8988T (cell line): ENCODE measurements at regions not wholly inside any gene's neighbourhood (a gene's known extent, or its start where the extent isn't known, plus 50 kb on each side); places are given as distances from the start of the nearest gene placed in this dataset.

ENCODE experiments used
- DNase-seq: peaks from one replicate; pipeline ENCODE4 v3.0.0; 2011

DNA sequence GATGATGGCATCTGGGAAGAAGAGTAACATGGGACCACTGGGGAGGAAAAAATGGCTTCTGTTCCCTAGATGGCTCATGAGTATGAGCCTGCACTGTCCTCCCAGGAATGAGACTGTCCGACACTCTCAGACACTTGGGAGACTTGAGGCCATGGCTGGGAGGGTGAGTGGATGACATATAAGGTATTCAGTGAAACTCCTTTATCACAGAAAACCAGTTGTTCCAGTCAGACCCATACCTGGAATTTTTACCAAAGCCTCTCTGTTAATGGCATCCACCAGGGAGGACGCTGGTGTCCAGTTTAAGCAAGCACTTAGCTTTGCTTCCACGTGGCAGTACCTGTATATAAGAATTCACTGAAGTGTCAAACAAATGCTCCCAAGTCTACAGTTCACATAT is 116.7 kb upstream of the C10orf90 start:
- no peak for DNase-seq

- DNase-seq, result no peak
These were observed 109.9 kb upstream of the DOCK1 start for GRCh38 chr10:126795318-126795717.

- DNase-seq, result no peak
These were observed 106.6 kb upstream of the DOCK1 start for GRCh38 chr10:126798649-126799048.

DNA sequence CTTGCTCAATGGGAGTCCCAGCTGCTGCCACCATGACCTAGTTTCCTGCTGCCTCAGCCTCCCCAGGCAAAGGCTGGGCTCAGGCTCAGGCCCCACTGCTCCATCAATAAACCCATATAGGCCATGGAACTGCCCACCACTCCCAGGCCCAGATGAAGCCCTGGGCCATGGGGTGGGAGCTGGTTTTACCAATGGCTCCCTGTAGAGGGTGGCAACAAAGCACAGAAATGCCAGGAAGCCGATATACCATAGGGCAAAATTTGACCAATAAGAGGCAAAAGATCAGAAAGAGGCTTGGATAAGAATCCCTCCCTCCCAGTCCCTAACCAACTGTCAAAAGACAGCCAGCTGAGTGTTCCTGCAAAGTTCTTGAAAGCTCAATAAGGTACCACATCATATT is 101.8 kb upstream of the DOCK1 start:
- DNase-seq, result no peak

GRCh38 chr10:126804396-126804795 is 100.8 kb upstream of the DOCK1 start:
- no peak for DNase-seq

DNA sequence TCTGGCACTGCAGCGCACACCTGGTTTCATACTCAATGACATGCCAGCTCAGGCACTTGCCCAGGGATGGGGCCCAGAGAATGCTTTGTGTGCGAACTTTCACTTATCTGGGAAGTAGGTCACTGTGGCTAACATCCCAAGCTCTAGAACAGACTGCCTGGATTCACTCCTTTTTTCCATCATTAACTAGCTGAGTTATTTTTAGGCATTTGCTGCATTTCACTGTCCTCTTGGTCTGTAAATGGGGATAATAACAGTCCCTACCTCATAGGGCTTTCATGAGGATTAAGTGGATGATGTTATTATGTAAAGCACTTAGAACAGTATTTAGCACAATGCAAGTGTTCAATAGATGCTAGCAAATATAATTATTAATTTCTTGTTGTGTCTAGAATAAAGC is 98.7 kb upstream of the DOCK1 start:
- DNase-seq, result no peak

GRCh38 chr10:126806991-126807702 is 98.1 kb upstream of the DOCK1 start:
- DNase-seq, result no peak

DNA sequence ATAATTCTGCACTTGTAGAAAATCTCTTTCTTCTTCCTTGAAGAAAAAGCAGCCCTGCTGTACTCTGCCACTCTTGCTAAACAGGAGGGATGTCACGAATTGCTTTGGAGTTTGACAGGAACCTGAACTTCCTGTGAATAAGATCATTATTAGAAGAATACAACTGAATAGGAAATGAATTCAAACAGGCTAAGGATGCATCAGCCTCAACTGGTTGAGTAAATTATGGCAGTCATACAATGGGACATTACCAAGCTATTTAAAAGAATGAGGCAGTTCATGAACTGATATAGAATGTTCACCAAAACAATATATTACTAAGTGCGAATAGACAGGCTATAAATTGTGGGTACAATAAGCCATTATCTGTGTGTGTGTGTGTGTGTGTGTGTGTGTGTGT is 97.1 kb upstream of the DOCK1 start:
- DNase-seq, result no peak

DNA sequence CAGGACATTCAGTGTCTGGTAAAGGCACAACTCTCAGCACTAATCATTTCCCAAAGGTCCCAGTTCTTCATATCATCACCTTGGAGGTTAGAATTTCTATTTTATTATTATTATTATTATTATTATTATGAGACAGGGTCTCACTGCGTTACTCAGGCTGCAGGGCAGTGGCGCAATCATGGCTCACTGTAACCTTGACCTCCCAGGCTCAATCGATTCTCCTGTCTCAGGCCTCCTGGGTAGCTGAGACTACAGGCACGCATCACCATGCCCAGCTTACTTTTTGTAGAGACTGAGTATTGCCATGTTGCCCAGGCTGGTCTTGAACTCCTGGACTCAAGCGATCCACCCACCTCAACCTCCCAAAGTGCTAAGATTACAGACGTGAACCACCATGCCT is 91.8 kb upstream of the DOCK1 start:
- DNase-seq, result no peak

GRCh38 chr10:126833542-126833941 is 71.7 kb upstream of the DOCK1 start:
- no peak for DNase-seq

DNA sequence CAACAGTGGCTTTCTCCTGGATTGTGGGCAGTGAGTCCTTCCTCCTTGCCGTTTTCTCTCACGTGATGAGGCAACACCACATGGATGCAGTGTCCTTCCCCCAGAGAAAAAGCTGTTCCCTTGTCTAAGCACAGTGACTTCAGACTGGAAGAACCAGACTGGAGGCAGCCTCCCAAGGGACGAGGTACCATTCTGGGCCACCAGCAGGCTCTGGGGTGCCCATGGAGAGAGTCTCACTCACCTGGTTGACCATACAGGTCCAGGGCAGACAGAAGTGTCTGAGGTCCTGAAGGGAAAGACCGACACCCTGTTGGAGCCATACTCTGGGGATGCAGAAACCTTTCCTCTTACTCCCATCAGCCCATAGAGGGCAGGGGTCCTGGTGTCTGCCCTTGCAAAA is 69.2 kb upstream of the DOCK1 start:
- DNase-seq, result no peak

DNA sequence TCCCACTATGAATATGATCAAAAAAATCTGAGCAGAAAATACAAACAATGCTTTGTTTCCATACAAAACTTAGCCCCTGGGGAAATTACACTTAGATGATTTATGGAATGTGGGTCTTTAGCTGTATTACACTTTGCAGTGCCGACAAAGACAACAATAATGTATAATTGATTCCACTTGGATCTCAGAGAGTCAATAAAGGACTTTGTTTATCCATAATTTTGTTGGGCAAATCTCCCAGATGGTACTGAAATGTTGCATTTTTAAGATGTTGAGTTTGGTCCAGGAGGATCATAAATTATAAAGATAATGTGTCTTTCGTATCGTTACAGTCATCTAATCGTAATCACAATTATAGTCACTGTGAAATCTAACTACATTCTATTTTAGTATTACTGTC is 66.9 kb upstream of the DOCK1 start:
- no peak for DNase-seq

DNA sequence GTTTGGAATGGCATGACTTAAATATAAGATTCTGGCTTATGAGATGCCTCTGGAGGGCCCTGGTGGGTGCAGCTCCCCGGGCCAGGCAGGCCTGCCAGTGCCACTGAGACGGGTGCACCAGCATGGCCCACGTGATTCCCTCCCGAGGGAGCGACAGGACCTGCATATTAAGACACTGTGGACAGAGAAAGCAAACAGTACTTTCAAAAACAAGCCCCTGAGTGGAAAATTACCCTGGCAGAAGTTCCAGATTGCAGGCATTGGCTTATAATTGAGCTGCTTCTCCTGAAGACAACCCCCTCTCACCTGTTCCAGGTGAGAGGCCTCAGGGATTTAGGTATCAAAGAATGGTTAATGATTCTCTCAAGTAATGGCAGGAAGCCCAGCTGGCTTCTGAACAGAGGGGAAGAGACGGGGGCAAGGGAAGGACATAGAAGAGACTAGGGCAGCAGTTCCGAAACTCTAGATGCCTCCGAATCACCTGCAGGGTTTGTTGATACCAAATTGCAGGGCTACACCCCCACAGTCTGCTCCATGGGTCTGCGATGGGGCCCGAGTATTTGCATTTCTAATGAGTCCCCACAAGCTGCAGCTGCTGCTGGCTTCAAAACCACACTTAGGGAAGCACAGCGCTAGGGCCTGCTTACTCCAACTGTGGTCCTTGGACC is 66.0 kb upstream of the DOCK1 start:
- no peak for DNase-seq

- DNase-seq, result no peak
These were observed 64.6 kb upstream of the DOCK1 start for GRCh38 chr10:126840576-126841135.

DNA sequence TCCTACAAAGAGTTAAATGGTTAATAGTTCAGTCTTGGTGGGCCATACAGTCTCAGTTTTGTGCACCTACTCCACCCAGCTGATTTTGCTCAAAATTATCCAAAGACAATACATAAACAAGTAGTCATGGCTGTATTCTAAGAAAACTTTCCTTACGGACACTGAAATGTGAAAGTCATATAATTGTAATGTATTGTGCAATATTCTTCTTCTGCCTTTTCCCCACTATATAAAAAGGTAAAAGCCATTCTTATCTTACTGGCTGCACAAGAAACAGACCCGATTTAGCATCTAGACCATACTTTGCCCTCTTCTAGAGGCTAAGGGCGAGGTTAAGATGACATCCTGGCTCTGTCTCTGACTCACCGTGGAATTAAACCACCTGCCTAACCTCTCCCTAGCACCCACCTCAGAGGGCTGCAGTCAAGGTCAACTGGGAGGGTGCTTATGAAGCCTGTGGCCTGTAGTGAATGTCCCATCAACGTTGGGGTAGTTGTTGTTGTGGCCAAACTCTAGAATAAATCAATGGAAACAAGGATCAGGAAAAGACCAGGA is 63.8 kb upstream of the DOCK1 start:
- DNase-seq, result no peak

- DNase-seq, result no peak
These were observed 62.9 kb upstream of the DOCK1 start for GRCh38 chr10:126842356-126842755.

DNA sequence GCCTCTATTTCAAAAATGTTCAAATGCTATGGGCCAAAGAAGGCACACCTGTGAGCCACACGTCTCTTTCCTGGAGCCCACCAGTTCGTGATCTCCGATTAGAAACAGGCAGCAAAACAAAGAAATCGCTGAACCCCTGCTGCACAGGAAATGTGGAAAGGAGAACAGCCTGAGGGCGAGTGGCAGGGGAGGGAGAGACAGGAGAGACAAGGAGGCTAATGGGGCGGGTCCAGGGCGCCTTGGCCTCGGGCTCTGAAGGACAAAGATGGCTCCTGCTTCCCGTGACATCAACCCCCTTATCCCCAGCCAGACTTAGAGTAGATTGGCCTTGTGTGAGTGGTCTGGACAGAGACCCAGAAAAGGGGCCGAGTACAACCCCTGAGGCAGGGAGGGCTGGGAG is 62.4 kb upstream of the DOCK1 start:
- DNase-seq, result no peak

DNA sequence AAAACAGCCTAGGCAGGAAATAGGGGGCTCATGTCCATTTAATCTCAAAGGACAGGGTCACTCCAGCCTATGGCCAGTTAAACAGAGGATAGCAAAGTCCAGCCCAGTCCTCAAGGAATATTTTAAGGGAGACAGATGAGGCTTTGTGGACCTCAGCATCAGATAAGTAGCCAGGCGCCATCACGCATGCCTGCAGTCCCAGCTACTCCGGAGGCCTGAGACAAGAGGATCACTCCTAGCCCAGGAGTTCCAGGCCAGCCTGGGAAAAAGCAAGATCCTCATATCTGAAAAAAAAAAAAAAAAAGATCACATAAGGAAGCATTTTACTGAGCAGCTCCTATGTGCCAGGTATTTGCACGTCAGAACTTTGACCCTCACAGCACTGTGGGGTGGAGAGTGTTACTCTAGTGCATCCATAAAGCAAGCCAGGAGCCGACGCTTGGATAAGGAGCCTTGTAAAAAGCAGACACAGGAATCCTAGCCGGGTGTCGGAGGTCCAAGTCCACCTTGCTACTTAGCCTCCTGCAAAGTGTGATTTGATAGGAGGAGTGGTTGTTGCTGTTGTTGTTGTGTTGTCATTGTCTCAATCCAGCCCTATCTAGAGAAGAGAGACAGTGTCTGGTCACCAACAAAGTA is 61.8 kb upstream of the DOCK1 start:
- DNase-seq, result no peak

DNA sequence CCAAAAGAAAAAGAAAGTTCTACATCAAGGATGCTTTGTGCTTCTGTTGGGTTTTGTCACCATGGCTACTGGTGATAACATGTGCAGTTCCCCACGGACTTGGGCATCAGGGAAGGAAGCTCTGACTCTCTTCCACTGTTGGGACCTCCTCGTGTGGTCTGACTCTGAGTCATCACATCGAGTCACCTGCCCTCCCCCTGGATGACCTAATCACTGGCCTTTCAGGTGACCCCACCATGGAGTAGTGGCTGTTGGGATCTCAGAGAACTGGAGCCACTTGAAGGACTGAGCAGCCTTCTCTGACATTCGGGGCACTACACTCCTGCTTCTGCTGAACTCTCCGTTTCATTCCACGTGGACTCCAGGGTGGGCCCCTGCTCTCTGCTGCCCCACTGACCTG is 60.8 kb upstream of the DOCK1 start:
- no peak for DNase-seq

DNA sequence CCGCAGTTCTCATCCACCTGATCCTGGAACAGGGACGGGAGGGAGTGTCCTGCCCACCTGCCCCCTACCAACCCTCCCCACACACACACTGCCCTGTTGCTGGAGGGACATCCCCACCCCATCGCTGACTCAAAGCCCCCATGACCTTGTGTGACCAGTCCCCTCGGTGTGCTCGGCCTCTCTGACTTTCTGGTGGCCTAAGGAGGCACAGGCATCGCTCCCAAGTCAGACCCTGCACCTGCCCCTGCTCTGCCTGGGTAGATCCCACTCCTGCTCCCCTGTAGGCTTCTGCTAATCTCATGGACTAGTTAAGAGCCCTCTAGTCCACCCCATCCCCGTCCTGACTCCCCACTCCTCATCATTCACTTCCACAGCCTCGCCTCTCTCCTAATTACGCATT is 58.8 kb upstream of the DOCK1 start:
- DNase-seq, result no peak

DNA sequence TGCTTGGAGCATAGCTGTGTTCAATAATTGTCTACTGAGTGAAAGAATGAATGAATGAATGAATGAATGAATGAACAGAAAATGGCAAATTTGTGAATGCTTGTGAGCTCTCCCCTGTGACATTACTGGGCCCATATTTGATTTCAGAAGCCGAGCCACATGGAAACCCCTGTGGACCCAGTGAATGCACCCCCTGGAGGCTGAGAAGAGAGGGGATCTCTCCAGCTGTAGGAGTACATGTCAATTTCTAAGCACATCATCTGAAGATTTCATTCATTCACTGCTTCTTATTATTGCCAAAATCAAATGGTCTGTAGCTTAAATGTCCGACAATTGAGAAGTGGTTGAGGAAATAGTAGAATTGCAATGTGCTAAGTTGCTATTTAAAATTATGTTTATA is 58.3 kb upstream of the DOCK1 start:
- no peak for DNase-seq

GRCh38 chr10:126847666-126848065 is 57.6 kb upstream of the DOCK1 start:
- no peak for DNase-seq

- DNase-seq, result no peak
These were observed 55.6 kb upstream of the DOCK1 start for GRCh38 chr10:126849646-126850045.
